CD8-positive, alpha-beta memory T cell (primary cell): ENCODE measurements at regions not wholly inside any gene's neighbourhood (a gene's known extent, or its start where the extent isn't known, plus 50 kb on each side); places are given as distances from the start of the nearest gene placed in this dataset.

Experiments used
- CTCF ChIA-PET: fragments of 350-600 bp; sonication (Branson Sonifier 250); formaldehyde crosslinking; loops from one replicate; lab custom pipeline; 2021; ENCODE audit warnings: antibody characterized with exemption; lab: Charles Lee
- POLR2A ChIA-PET: fragments of 350-600 bp; sonication (Branson Sonifier 250); formaldehyde crosslinking; loops from one replicate; lab custom pipeline; 2021; ENCODE audit warnings: antibody characterized with exemption; lab: Charles Lee
- DNase-seq, 5 donors: peaks; one replicate each; pipeline versions ENCODE4 v3.0.0 to v3.0.0-alpha.2; 2020 to 2022; ENCODE audit warnings: mixed read lengths in 1 of 5
- H3K27ac ChIP-seq: one replicate; pipeline ENCODE4 v1.7.0; 2013; ENCODE audit warnings: low read depth, mild to moderate bottlenecking, low read length, moderate library complexity
- H3K27me3 ChIP-seq: 2 replicates; pipeline ENCODE4 v1.7.0; 2013; ENCODE audit warnings: low read length, mild to moderate bottlenecking; ENCODE audit not compliant: insufficient read depth, poor library complexity, severe bottlenecking
- H3K36me3 ChIP-seq: 2 replicates; pipeline ENCODE4 v1.7.0; 2013; ENCODE audit warnings: mild to moderate bottlenecking, low read length, moderate library complexity; ENCODE audit not compliant: insufficient read depth
- H3K4me1 ChIP-seq: 2 replicates; pipeline ENCODE4 v1.7.0; 2013; ENCODE audit warnings: mild to moderate bottlenecking, low read length, moderate library complexity; ENCODE audit not compliant: insufficient read depth
- H3K4me3 ChIP-seq: 2 replicates; pipeline ENCODE4 v1.7.0; 2013; ENCODE audit warnings: mild to moderate bottlenecking, low read length
- H3K9me3 ChIP-seq: 2 replicates; pipeline ENCODE4 v1.7.0; 2013; ENCODE audit warnings: mild to moderate bottlenecking, low read length
- H3K27ac Mint-ChIP-seq, 8 donors: one replicate each; pipeline ENCODE4 v1.8.0; 2020 to 2021; ENCODE audit warnings: mixed read lengths in 8 of 8, mild to moderate bottlenecking in 6 of 8, inconsistent platforms in 3 of 8, moderate library complexity in 3 of 8
- H3K27me3 Mint-ChIP-seq, 2 donors: one replicate each; pipeline ENCODE4 v1.8.0; 2020 to 2021; ENCODE audit warnings: mixed read lengths in 2 of 2, mild to moderate bottlenecking in 1 of 2, moderate library complexity in 1 of 2
- H3K36me3 Mint-ChIP-seq, 3 donors: one replicate each; pipeline ENCODE4 v1.8.0; 2020 to 2021; ENCODE audit warnings: mixed read lengths in 3 of 3, inconsistent platforms in 1 of 3, mild to moderate bottlenecking in 1 of 3
- H3K4me1 Mint-ChIP-seq, 3 donors: one replicate each; pipeline ENCODE4 v1.8.0; 2020 to 2021; ENCODE audit warnings: mixed read lengths in 3 of 3, inconsistent platforms in 1 of 3, mild to moderate bottlenecking in 1 of 3
- H3K4me3 Mint-ChIP-seq, 7 donors: one replicate each; pipeline ENCODE4 v1.8.0; 2020 to 2021; ENCODE audit warnings: mixed read lengths in 7 of 7, mild to moderate bottlenecking in 6 of 7, moderate library complexity in 4 of 7, inconsistent platforms in 2 of 7
- H3K9me3 Mint-ChIP-seq, 5 donors: one replicate each; pipeline ENCODE4 v1.8.0; 2020 to 2022; ENCODE audit warnings: mixed read lengths in 5 of 5, mild to moderate bottlenecking in 3 of 5, moderate library complexity in 2 of 5, inconsistent platforms in 1 of 5

- Histone ChIP-seq H3K4me3 (no peak overlapping the region), H3K4me1 (peaks cover 15% of the 10 kb centered on the region), H3K36me3 (no peaks in the 10 kb centered on the region), H3K9me3 (no peaks in the 10 kb centered on the region), H3K27me3 (peaks cover 4% of the 10 kb centered on the region), H3K27ac (no peak overlapping the region)
- no peak for DNase-seq
- Mint-ChIP-seq H3K4me1 (peaks cover 11 to 29% (median 24%) of the 10 kb centered on the region in 3 donors), H3K27me3 (peaks cover 2 to 18% of the 10 kb centered on the region in 2 donors), H3K36me3 (peaks cover 0 to 7% (median 0%) of the 10 kb centered on the region in 3 donors), H3K4me3 (peak overlapping the region in 5 of 7 donors; percentile 19 to 55 (median 52)), H3K27ac (peak overlapping the region in 3 of 8 donors; percentile 51 to 58 (median 55)), H3K9me3 (no peaks in the 10 kb centered on the region)
- CTCF ChIA-PET = interaction anchor here (1.7 to 2.7 kb wide), 2 partner anchors 15 to 256 kb away, joined by 5 to 16 read pairs; no protein-coding TSS in a partner anchor
- POLR2A ChIA-PET = no interaction called here
Measured at GRCh38 chr13:99911965-99912566, 59.5 kb downstream of the ZIC5 start.

GRCh38 chr13:99911069-99911964 is 60.2 kb downstream of the ZIC5 start:
- peak overlapping the region in 4 of 8 donors; percentile 17 to 58 (median 53) for H3K27ac Mint-ChIP-seq
- no peak for DNase-seq
- Histone ChIP-seq H3K27me3 (peaks cover 4% of the 10 kb centered on the region), H3K4me1 (peaks cover 15% of the 10 kb centered on the region), H3K27ac (no peak overlapping the region), H3K4me3 (no peak overlapping the region), H3K9me3 (no peaks in the 10 kb centered on the region), H3K36me3 (no peaks in the 10 kb centered on the region)
- ChIA-PET POLR2A (no interaction called here), CTCF (no interaction called here)
- H3K36me3 Mint-ChIP-seq = peaks cover 0 to 11% (median 0%) of the 10 kb centered on the region in 3 donors
- H3K4me3 Mint-ChIP-seq = peak overlapping the region in 5 of 7 donors; percentile 19 to 79 (median 52)
- H3K9me3 Mint-ChIP-seq = no peaks in the 10 kb centered on the region
- H3K27me3 Mint-ChIP-seq = peaks cover 9 to 19% of the 10 kb centered on the region in 2 donors
- H3K4me1 Mint-ChIP-seq = peaks cover 9 to 25% (median 21%) of the 10 kb centered on the region in 3 donors

GRCh38 chr13:99909836-99910619 is 61.5 kb downstream of the ZIC5 start:
- H3K9me3 ChIP-seq = no peaks in the 10 kb centered on the region
- ChIA-PET CTCF (no interaction called here), POLR2A (no interaction called here)
- H3K36me3 ChIP-seq = no peaks in the 10 kb centered on the region
- Mint-ChIP-seq H3K4me1 (peaks cover 9 to 24% (median 18%) of the 10 kb centered on the region in 3 donors), H3K36me3 (peaks cover 0 to 21% (median 0%) of the 10 kb centered on the region in 3 donors), H3K4me3 (no peak overlapping the region), H3K9me3 (no peaks in the 10 kb centered on the region), H3K27me3 (peaks cover 12 to 30% of the 10 kb centered on the region in 2 donors), H3K27ac (peak overlapping the region in 2 of 8 donors; percentile 26 to 39)
- H3K27ac ChIP-seq = no peak overlapping the region
- no peak overlapping the region for H3K4me3 ChIP-seq
- H3K27me3 ChIP-seq = peaks cover 4% of the 10 kb centered on the region
- DNase-seq = no peak
- peaks cover 15% of the 10 kb centered on the region for H3K4me1 ChIP-seq

- peaks cover 0 to 21% (median 0%) of the 10 kb centered on the region in 3 donors for H3K36me3 Mint-ChIP-seq
- no peaks in the 10 kb centered on the region for H3K9me3 Mint-ChIP-seq
- Histone ChIP-seq H3K36me3 (no peaks in the 10 kb centered on the region), H3K4me3 (no peak overlapping the region), H3K27ac (no peak overlapping the region), H3K9me3 (no peaks in the 10 kb centered on the region), H3K27me3 (peaks cover 4% of the 10 kb centered on the region), H3K4me1 (peaks cover 15% of the 10 kb centered on the region)
- peaks cover 9 to 24% (median 18%) of the 10 kb centered on the region in 3 donors for H3K4me1 Mint-ChIP-seq
- H3K4me3 Mint-ChIP-seq = no peak overlapping the region
- no peak for DNase-seq
- ChIA-PET CTCF (interaction anchor here (1.4 kb wide), 1 partner anchor 9 kb away, joined by 4 read pairs; no protein-coding TSS in a partner anchor), POLR2A (no interaction called here)
- peak overlapping the region in 1 of 8 donors; percentile 22 for H3K27ac Mint-ChIP-seq
- H3K27me3 Mint-ChIP-seq = peaks cover 12 to 37% of the 10 kb centered on the region in 2 donors
Measured at GRCh38 chr13:99909097-99909835, 62.3 kb downstream of the ZIC5 start.

- POLR2A ChIA-PET = no interaction called here
- no peaks in the 10 kb centered on the region for H3K36me3 ChIP-seq
- H3K9me3 ChIP-seq = no peaks in the 10 kb centered on the region
- no peak overlapping the region for H3K4me3 ChIP-seq
- Mint-ChIP-seq H3K4me3 (no peak overlapping the region), H3K27me3 (peaks cover 12 to 44% of the 10 kb centered on the region in 2 donors), H3K36me3 (peaks cover 0 to 21% (median 0%) of the 10 kb centered on the region in 3 donors), H3K4me1 (peaks cover 9 to 22% (median 18%) of the 10 kb centered on the region in 3 donors), H3K27ac (peak overlapping the region in 1 of 8 donors; percentile 8), H3K9me3 (no peaks in the 10 kb centered on the region)
- no peak for DNase-seq
- peaks cover 15% of the 10 kb centered on the region for H3K4me1 ChIP-seq
- CTCF ChIA-PET = interaction anchor here (1.4 to 1.8 kb wide), 2 partner anchors 8 kb away, joined by 4 to 7 read pairs; no protein-coding TSS in a partner anchor
- peaks cover 4% of the 10 kb centered on the region for H3K27me3 ChIP-seq
- no peak overlapping the region for H3K27ac ChIP-seq
Measured at GRCh38 chr13:99908140-99908803, 63.3 kb downstream of the ZIC5 start.

- Mint-ChIP-seq H3K27ac (no peak overlapping the region), H3K4me1 (peaks cover 9 to 22% (median 18%) of the 10 kb centered on the region in 3 donors), H3K9me3 (no peaks in the 10 kb centered on the region), H3K27me3 (peaks cover 17 to 50% of the 10 kb centered on the region in 2 donors), H3K36me3 (peaks cover 0 to 21% (median 0%) of the 10 kb centered on the region in 3 donors), H3K4me3 (no peak overlapping the region)
- H3K27ac ChIP-seq = no peak overlapping the region
- no peak for DNase-seq
- no peaks in the 10 kb centered on the region for H3K36me3 ChIP-seq
- H3K27me3 ChIP-seq = peaks cover 4% of the 10 kb centered on the region
- CTCF ChIA-PET = interaction anchor here (1.8 kb wide), 1 partner anchor 9 kb away, joined by 7 read pairs; no protein-coding TSS in a partner anchor
- POLR2A ChIA-PET = no interaction called here
- no peak overlapping the region for H3K4me3 ChIP-seq
- H3K4me1 ChIP-seq = peaks cover 15% of the 10 kb centered on the region
- no peaks in the 10 kb centered on the region for H3K9me3 ChIP-seq
Measured at GRCh38 chr13:99907627-99908026, 63.9 kb downstream of the ZIC5 start.
